SK-N-SH (cell line): ENCODE measurements at regions not wholly inside any gene's neighbourhood (a gene's known extent, or its start where the extent isn't known, plus 50 kb on each side); places are given as distances from the start of the nearest gene placed in this dataset.

Experiments
- CTCF ChIA-PET: fragments of 300-600, 350-600 bp; formaldehyde crosslinking; extraction: SDS; loops from one replicate; lab custom pipeline; 2021; lab: Yijun Ruan, JAX
- POLR2A ChIA-PET: fragments of 350-600 bp; sonication (Branson Sonifier 250); formaldehyde crosslinking; extraction: SDS; loops from one replicate; lab custom pipeline; 2020; ENCODE audit warnings: antibody characterized with exemption, inconsistent platforms; lab: Yijun Ruan, JAX
- DNase-seq: peaks from one replicate; pipeline ENCODE4 v3.0.0; 2012
- H2AFZ ChIP-seq: fragments of 200-600 bp; sonication (generic); 2 replicates; pipeline ENCODE4 v1.8.1; 2016; ENCODE audit warnings: antibody characterized with exemption, mild to moderate bottlenecking, low read depth
- H3F3A ChIP-seq: fragments of 200-600 bp; sonication (generic); replicated peaks from 2 replicates; pipeline ENCODE3; 2016; ENCODE audit warnings: antibody characterized with exemption, mild to moderate bottlenecking; ENCODE audit not compliant: insufficient read depth
- H3K27ac ChIP-seq, 2 experiments: fragments of 200-500 bp in 1 of 2; fragments of 200-600 bp in 1 of 2; sonication (Bioruptor generic) in 1 of 2; sonication (generic), shearing (Covaris generic) in 1 of 2; 2 replicates each; pipeline versions ENCODE4 v1.5.1 to v1.6.1; 2014 to 2016; ENCODE audit warnings: low read depth in 2 of 2, inconsistent platforms in 1 of 2, low read length in 1 of 2, mild to moderate bottlenecking in 1 of 2, mixed read lengths in 1 of 2
- H3K27me3 ChIP-seq: fragments of 200-600 bp; sonication (generic), shearing (Covaris generic); 2 replicates; pipeline ENCODE4 v1.6.1; 2016; ENCODE audit warnings: mixed run types; ENCODE audit not compliant: insufficient read depth
- H3K36me3 ChIP-seq, 2 experiments: fragments of 200-500 bp in 1 of 2; fragments of 200-600 bp in 1 of 2; sonication (Bioruptor generic) in 1 of 2; sonication (generic) in 1 of 2; replicated peaks in 1 of 2; 2 replicates each; pipeline versions ENCODE3 to v1.5.1; 2014 to 2016; ENCODE audit warnings: low read length in 1 of 2, mild to moderate bottlenecking in 1 of 2; ENCODE audit not compliant: insufficient read depth in 2 of 2, control insufficient read depth in 1 of 2
- H3K4me1 ChIP-seq, 2 experiments: fragments of 200-500 bp in 1 of 2; fragments of 200-600 bp in 1 of 2; sonication (Bioruptor generic) in 1 of 2; sonication (generic), shearing (Covaris generic) in 1 of 2; 2 replicates each; pipeline versions ENCODE4 v1.5.1 to v1.6.1; 2014 to 2016; ENCODE audit warnings: low read depth in 1 of 2, low read length in 1 of 2, mixed run types in 1 of 2; ENCODE audit not compliant: insufficient read depth in 2 of 2, control insufficient read depth in 1 of 2
- H3K4me2 ChIP-seq: fragments of 200-600 bp; sonication (generic), shearing (Covaris generic); 2 replicates; pipeline ENCODE4 v1.6.1; 2017; ENCODE audit warnings: mixed run types
- H3K4me3 ChIP-seq, 2 experiments: fragments of 200-500 bp in 1 of 2; fragments of 200-600 bp in 1 of 2; sonication (Bioruptor generic) in 1 of 2; sonication (generic), shearing (Covaris generic) in 1 of 2; 2 replicates each; pipeline versions ENCODE4 v1.5.1 to v1.8.1; 2014 to 2016; ENCODE audit warnings: low read depth in 2 of 2, inconsistent platforms in 1 of 2, low read length in 1 of 2, mild to moderate bottlenecking in 1 of 2, mixed read lengths in 1 of 2, moderate library complexity in 1 of 2
- H3K79me2 ChIP-seq: fragments of 200-600 bp; sonication (generic); 2 replicates; pipeline ENCODE4 v1.8.1; 2017; ENCODE audit warnings: mild to moderate bottlenecking; ENCODE audit not compliant: insufficient read depth
- H3K9ac ChIP-seq: fragments of 200-600 bp; sonication (generic); 2 replicates; pipeline ENCODE4 v1.6.1; 2017; ENCODE audit warnings: mixed run types
- H3K9me2 ChIP-seq: fragments of 200-600 bp; sonication (generic); 2 replicates; pipeline ENCODE4 v1.6.1; 2017; ENCODE audit warnings: mixed run types
- H3K9me3 ChIP-seq: fragments of 200-600 bp; sonication (generic); 2 replicates; pipeline ENCODE4 v1.6.1; 2017; ENCODE audit warnings: mixed run types, mild to moderate bottlenecking, moderate library complexity
- H4K20me1 ChIP-seq: fragments of 200-600 bp; sonication (generic); 2 replicates; pipeline ENCODE4 v1.6.1; 2017; ENCODE audit warnings: mild to moderate bottlenecking, mixed run types; ENCODE audit not compliant: insufficient read depth
- EZH2phosphoT487 ChIP-seq: fragments of 200-600 bp; sonication (generic); IDR thresholded peaks from 2 replicates; pipeline ENCODE4 v1.6.1; 2017; ENCODE audit warnings: low read depth, mixed run types, mild to moderate bottlenecking, antibody characterized with exemption, moderate library complexity, borderline replicate concordance
- FOSL2 ChIP-seq: IDR thresholded peaks from 2 replicates; pipeline ENCODE4 v1.4.0; 2012; ENCODE audit warnings: low read depth, mild to moderate bottlenecking, moderate library complexity, borderline replicate concordance
- FOXJ3 ChIP-seq: sonication (generic); formaldehyde crosslinking; IDR thresholded peaks from 2 replicates; pipeline ENCODE4 v1.5.1; 2020; ENCODE audit warnings: mild to moderate bottlenecking, missing genetic modification reagents
- GABPA ChIP-seq: IDR thresholded peaks from 2 replicates; pipeline ENCODE4 v1.4.0; 2012; ENCODE audit warnings: low read depth, mild to moderate bottlenecking
- MAX ChIP-seq: IDR thresholded peaks from 2 replicates; pipeline ENCODE4 v1.4.0; 2012; ENCODE audit warnings: low read depth
- MEF2A ChIP-seq: IDR thresholded peaks from 2 replicates; pipeline ENCODE4 v1.4.0; 2012; ENCODE audit warnings: low read depth, borderline replicate concordance
- NFIC ChIP-seq: IDR thresholded peaks from 2 replicates; pipeline ENCODE4 v1.4.0; 2012; ENCODE audit warnings: borderline replicate concordance
- POLR2AphosphoS5 ChIP-seq: IDR thresholded peaks from 2 replicates; pipeline ENCODE4 v1.6.1; 2012; ENCODE audit warnings: low read depth, low read length
- RAD21 ChIP-seq: IDR thresholded peaks from 2 replicates; pipeline ENCODE4 v1.6.1; 2012; ENCODE audit warnings: mild to moderate bottlenecking, low read length
- RFX5 ChIP-seq: IDR thresholded peaks from 2 replicates; pipeline ENCODE4 v1.6.1; 2012; ENCODE audit warnings: mild to moderate bottlenecking, improper control_type of control experiment, low read length
- SMC3 ChIP-seq: IDR thresholded peaks from 2 replicates; pipeline ENCODE4 v1.6.1; 2012; ENCODE audit warnings: low read depth, low read length, improper control_type of control experiment
- WGBS: methylation state at CpG from one replicate; pipeline ENCODE4 v1.1.6; 2017; ENCODE audit warnings: low lambda C conversion rate; 5-methylcytosine and 5-hydroxymethylcytosine counted together
- TF ChIP-seq, protein P1 (sequence below): IDR thresholded peaks from 2 replicates; pipeline ENCODE4 v1.4.0; 2012; ENCODE audit warnings: low read depth, borderline replicate concordance
- TF ChIP-seq, protein P2 (sequence below): IDR thresholded peaks from 2 replicates; pipeline ENCODE4 v1.6.1; 2012; ENCODE audit warnings: mild to moderate bottlenecking, low read depth, low read length, moderate library complexity

- H3K9ac ChIP-seq = no peak overlapping the region
- H3K27ac ChIP-seq = no peak overlapping the region
- no peak overlapping the region for H3K4me2 ChIP-seq
- peaks cover 0 to 5% of the 10 kb centered on the region in 2 experiments; a peak in 1 of 4 replicates for H3K4me1 ChIP-seq
- DNase-seq = no peak
- no peaks in the 10 kb centered on the region for H3K36me3 ChIP-seq
- no peaks in the 10 kb centered on the region for H3F3A ChIP-seq
- 42% methylated on average over 6 of the region's 6 CpGs for WGBS
- ChIA-PET CTCF (no interaction called here), POLR2A (no interaction called here)
- no peaks in the 10 kb centered on the region for H4K20me1 ChIP-seq
- TF ChIP-seq MEF2A (no peak), RFX5 (no peak), GABPA (no peak), FOSL2 (no peak), NFIC (no peak), RAD21 (no peak), MAX (no peak)
- TF ChIP-seq, protein P1, sequence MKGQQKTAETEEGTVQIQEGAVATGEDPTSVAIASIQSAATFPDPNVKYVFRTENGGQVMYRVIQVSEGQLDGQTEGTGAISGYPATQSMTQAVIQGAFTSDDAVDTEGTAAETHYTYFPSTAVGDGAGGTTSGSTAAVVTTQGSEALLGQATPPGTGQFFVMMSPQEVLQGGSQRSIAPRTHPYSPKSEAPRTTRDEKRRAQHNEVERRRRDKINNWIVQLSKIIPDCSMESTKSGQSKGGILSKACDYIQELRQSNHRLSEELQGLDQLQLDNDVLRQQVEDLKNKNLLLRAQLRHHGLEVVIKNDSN = no peak
- TF ChIP-seq, protein P2, sequence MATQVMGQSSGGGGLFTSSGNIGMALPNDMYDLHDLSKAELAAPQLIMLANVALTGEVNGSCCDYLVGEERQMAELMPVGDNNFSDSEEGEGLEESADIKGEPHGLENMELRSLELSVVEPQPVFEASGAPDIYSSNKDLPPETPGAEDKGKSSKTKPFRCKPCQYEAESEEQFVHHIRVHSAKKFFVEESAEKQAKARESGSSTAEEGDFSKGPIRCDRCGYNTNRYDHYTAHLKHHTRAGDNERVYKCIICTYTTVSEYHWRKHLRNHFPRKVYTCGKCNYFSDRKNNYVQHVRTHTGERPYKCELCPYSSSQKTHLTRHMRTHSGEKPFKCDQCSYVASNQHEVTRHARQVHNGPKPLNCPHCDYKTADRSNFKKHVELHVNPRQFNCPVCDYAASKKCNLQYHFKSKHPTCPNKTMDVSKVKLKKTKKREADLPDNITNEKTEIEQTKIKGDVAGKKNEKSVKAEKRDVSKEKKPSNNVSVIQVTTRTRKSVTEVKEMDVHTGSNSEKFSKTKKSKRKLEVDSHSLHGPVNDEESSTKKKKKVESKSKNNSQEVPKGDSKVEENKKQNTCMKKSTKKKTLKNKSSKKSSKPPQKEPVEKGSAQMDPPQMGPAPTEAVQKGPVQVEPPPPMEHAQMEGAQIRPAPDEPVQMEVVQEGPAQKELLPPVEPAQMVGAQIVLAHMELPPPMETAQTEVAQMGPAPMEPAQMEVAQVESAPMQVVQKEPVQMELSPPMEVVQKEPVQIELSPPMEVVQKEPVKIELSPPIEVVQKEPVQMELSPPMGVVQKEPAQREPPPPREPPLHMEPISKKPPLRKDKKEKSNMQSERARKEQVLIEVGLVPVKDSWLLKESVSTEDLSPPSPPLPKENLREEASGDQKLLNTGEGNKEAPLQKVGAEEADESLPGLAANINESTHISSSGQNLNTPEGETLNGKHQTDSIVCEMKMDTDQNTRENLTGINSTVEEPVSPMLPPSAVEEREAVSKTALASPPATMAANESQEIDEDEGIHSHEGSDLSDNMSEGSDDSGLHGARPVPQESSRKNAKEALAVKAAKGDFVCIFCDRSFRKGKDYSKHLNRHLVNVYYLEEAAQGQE = no peak
- H3K79me2 ChIP-seq = no peaks in the 10 kb centered on the region
- H2AFZ ChIP-seq = no peak overlapping the region
- no peaks in the 10 kb centered on the region for H3K27me3 ChIP-seq
- H3K9me3 ChIP-seq = no peaks in the 10 kb centered on the region
- H3K9me2 ChIP-seq = no peaks in the 10 kb centered on the region
- no peak overlapping the region for H3K4me3 ChIP-seq
Observed at GRCh38 chr4:189497516-189497915, 443.2 kb upstream of the FRG1 start.

- Histone ChIP-seq H3K36me3 (no peaks in the 10 kb centered on the region), H3K4me3 (no peak overlapping the region), H2AFZ (no peak overlapping the region), H3K27me3 (no peaks in the 10 kb centered on the region), H3K4me1 (peaks cover 0 to 5% of the 10 kb centered on the region in 2 experiments; a peak in 1 of 4 replicates), H3K79me2 (no peaks in the 10 kb centered on the region), H3K9me3 (no peaks in the 10 kb centered on the region), H3K4me2 (no peak overlapping the region), H3F3A (no peaks in the 10 kb centered on the region), H3K9ac (no peak overlapping the region), H3K27ac (no peak overlapping the region), H3K9me2 (no peaks in the 10 kb centered on the region), H4K20me1 (no peaks in the 10 kb centered on the region)
- TF ChIP-seq FOXJ3 (CRISPR knock-in tag) = no peak
- TF ChIP-seq EZH2phosphoT487 = no peak
- no peak for TF ChIP-seq POLR2AphosphoS5
- no peak for TF ChIP-seq SMC3
- TF ChIP-seq, protein P1 = no peak
- CTCF ChIA-PET = no interaction called here
- 36% methylated on average over 10 of the region's 10 CpGs for WGBS
- no peak for DNase-seq
- POLR2A ChIA-PET = no interaction called here
Observed at GRCh38 chr4:189497996-189498395, 442.7 kb upstream of the FRG1 start.
